ENCODE measurements at regions not wholly inside any gene's neighbourhood (a gene's known extent, or its start where the extent isn't known, plus 50 kb on each side); places are given as distances from the start of the nearest gene placed in this dataset.

DNA sequence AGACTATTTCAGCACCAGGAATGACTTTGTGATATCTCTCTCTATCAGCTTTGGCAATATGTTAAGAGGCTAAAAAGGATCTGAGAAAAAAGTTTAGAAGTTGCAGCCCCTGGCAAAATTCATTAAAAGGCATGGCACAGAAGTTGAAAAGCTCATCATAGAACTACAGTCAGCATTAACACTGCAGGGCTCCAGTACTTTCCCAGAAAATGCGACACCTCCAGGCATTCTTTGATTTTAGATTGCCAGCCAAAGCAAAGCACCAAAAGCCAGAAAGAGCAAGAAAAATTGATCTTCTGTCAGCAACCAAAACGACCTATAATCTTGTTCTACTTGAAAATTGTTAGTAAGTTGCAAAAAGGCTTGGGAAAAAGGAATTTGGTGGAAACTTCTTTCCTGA is 713.5 kb downstream of the FSCB start:
- Histone ChIP-seq H4K20me1 (ENCODE audit: insufficient read depth) (no peaks in the 10 kb centered on the region), H3K36me3 (ENCODE audit: insufficient read depth) (no peaks in the 10 kb centered on the region), H3K4me1 (ENCODE audit: low read depth, poor library complexity, severe bottlenecking) (no peaks in the 10 kb centered on the region), H3K79me2 (ENCODE audit: insufficient read depth, low read depth) (no peaks in the 10 kb centered on the region), H2AFZ (ENCODE audit: low read depth) (no peak overlapping the region), H3K4me2 (no peak overlapping the region), H3K9ac (no peak overlapping the region), H3K4me3 (IDR thresholded peaks at IDR 0.05; ENCODE audit: insufficient read depth, low read depth, low read length) (no peak overlapping the region), H3K27ac (no peak overlapping the region), H3K27me3 (ENCODE audit: insufficient read depth, low read depth) (no peaks in the 10 kb centered on the region)
- TF ChIP-seq, protein P1, sequence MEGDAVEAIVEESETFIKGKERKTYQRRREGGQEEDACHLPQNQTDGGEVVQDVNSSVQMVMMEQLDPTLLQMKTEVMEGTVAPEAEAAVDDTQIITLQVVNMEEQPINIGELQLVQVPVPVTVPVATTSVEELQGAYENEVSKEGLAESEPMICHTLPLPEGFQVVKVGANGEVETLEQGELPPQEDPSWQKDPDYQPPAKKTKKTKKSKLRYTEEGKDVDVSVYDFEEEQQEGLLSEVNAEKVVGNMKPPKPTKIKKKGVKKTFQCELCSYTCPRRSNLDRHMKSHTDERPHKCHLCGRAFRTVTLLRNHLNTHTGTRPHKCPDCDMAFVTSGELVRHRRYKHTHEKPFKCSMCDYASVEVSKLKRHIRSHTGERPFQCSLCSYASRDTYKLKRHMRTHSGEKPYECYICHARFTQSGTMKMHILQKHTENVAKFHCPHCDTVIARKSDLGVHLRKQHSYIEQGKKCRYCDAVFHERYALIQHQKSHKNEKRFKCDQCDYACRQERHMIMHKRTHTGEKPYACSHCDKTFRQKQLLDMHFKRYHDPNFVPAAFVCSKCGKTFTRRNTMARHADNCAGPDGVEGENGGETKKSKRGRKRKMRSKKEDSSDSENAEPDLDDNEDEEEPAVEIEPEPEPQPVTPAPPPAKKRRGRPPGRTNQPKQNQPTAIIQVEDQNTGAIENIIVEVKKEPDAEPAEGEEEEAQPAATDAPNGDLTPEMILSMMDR (conservative IDR thresholded peaks at IDR 0.05; ENCODE audit: low read depth, low read length), result no peak

DNA sequence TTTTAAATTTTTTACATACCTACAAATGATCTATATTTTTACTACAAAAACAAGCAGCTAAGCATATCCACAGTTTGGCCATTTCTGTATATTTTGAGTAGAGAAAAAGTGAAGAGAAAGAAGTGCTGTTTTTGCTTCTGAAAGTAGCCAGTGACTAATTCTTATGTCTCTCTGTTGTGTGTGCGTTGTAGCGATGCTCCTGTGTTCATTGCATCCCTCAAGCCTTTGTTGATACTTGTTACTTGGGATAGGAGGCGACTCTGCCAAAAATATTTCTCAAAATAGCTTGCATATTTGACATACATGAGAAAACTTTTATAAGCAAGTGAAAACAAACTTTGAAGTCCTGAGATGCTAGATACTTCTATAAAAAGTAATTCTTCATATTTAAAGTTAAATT is 714.1 kb downstream of the FSCB start:
- Histone ChIP-seq H3K79me2 (ENCODE audit: insufficient read depth, low read depth) (no peaks in the 10 kb centered on the region), H2AFZ (ENCODE audit: low read depth) (no peak overlapping the region), H3K27me3 (ENCODE audit: insufficient read depth, low read depth) (no peaks in the 10 kb centered on the region), H3K4me2 (no peak overlapping the region), H3K9ac (no peak overlapping the region), H3K27ac (no peak overlapping the region), H3K4me3 (IDR thresholded peaks at IDR 0.05; ENCODE audit: insufficient read depth, low read depth, low read length) (no peak overlapping the region), H4K20me1 (ENCODE audit: insufficient read depth) (no peaks in the 10 kb centered on the region), H3K36me3 (ENCODE audit: insufficient read depth) (no peaks in the 10 kb centered on the region), H3K4me1 (ENCODE audit: low read depth, poor library complexity, severe bottlenecking) (no peaks in the 10 kb centered on the region)
- TF ChIP-seq, protein P1 (conservative IDR thresholded peaks at IDR 0.05; ENCODE audit: low read depth, low read length), result no peak

DNA sequence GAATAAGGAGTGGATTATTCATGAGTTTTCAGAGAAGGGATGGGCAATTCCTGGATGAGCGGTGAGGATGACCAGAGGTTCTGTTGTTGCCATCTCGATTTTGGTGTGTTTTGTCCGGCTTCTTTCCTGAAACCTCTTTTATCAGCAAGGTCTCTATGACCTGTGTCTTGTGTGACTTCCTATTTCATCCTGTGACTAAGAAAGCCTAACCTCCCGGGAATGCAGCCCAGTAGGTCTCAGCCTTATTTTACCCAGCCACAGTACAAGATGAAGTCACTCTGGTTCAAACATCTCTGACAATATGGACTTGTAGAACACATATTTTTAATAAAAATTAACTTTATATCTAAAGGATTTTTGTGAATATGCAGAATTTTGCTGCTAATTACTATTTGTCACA is 716.4 kb downstream of the FSCB start:
- H3K36me3 ChIP-seq (ENCODE audit: insufficient read depth), result no peaks in the 10 kb centered on the region
- no peaks in the 10 kb centered on the region for H3K27me3 ChIP-seq (ENCODE audit: insufficient read depth, low read depth)
- H4K20me1 ChIP-seq (ENCODE audit: insufficient read depth), result no peaks in the 10 kb centered on the region
- H3K9ac ChIP-seq, result no peak overlapping the region
- no peak overlapping the region for H3K27ac ChIP-seq
- no peaks in the 10 kb centered on the region for H3K79me2 ChIP-seq (ENCODE audit: insufficient read depth, low read depth)
- H3K4me1 ChIP-seq (ENCODE audit: low read depth, poor library complexity, severe bottlenecking), result no peaks in the 10 kb centered on the region
- no peak overlapping the region for H2AFZ ChIP-seq (ENCODE audit: low read depth)
- no peak overlapping the region for H3K4me3 ChIP-seq (IDR thresholded peaks at IDR 0.05; ENCODE audit: insufficient read depth, low read depth, low read length)
- no peak overlapping the region for H3K4me2 ChIP-seq
- TF ChIP-seq, protein P1 (conservative IDR thresholded peaks at IDR 0.05; ENCODE audit: low read depth, low read length), result no peak

DNA sequence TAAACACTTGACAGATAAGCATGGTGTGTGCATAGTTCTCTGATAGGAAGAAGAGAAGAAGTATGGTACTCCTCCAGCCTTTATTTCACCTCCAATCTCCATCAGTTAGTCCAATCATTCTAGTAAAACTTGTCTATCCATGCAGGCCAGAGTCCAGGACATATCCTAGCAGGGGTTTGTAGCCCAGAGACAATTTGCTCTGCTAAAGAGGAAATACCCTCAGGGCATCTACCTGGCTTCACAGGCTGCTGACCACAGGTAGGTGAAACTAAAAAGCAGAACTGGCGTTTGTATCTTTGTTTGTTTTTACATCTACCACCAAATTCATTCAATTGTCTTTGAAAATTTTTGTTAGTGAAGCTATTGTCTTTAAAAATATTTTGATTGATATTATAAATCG is 717.6 kb downstream of the FSCB start:
- Histone ChIP-seq H3K4me1 (ENCODE audit: low read depth, poor library complexity, severe bottlenecking) (no peaks in the 10 kb centered on the region), H3K27me3 (ENCODE audit: insufficient read depth, low read depth) (no peaks in the 10 kb centered on the region), H3K9ac (no peak overlapping the region), H3K27ac (no peak overlapping the region), H2AFZ (ENCODE audit: low read depth) (no peak overlapping the region), H3K79me2 (ENCODE audit: insufficient read depth, low read depth) (no peaks in the 10 kb centered on the region), H4K20me1 (ENCODE audit: insufficient read depth) (no peaks in the 10 kb centered on the region), H3K36me3 (ENCODE audit: insufficient read depth) (no peaks in the 10 kb centered on the region), H3K4me3 (IDR thresholded peaks at IDR 0.05; ENCODE audit: insufficient read depth, low read depth, low read length) (no peak overlapping the region), H3K4me2 (no peak overlapping the region)
- TF ChIP-seq, protein P1 (conservative IDR thresholded peaks at IDR 0.05; ENCODE audit: low read depth, low read length), result no peak

All from KMS-11 (cell line).